ENCODE measurements at regions not wholly inside any gene's neighbourhood (a gene's known extent, or its start where the extent isn't known, plus 50 kb on each side); places are given as distances from the start of the nearest gene placed in this dataset.
"Not testable (repeated sequence)": the region's sequence is repeated elsewhere in the genome, so short reads cannot be mapped to it uniquely, and the experiment has no call there.

DNA sequence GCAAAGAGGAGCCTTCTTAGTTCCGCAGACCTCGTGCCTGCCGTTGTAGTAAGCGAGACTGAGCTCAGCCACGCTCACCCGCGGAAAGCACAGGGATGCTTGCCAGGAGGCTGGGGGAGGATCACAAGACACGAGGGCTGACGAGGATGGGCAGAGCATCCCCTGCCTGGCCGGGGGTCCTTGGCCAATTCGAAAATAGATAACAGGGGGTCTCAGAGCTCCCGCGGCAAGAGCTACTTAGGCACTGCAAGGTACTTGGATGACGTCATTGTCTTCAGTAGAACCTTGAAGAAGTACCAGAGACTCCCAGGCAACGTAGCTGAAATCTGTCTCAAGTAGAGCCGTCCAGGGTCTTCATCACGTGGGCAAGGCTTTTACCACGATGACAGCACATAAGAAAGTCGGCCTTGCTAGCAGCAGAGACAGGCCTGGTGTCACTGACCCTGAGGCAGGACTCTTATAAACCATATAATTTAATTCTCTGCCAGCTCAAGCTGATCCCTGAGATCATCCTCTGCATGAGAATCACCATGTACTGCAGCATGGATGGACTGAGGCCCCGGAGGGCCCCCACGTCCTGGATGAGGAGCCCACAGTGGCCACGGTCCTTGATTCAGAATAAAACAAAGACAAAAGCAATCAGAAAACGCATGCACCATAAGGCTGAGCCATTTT lies 81.9 kb downstream of the TMEM18 start:
- no peak for DNase-seq (ENCODE audit: low spot score)

DNA sequence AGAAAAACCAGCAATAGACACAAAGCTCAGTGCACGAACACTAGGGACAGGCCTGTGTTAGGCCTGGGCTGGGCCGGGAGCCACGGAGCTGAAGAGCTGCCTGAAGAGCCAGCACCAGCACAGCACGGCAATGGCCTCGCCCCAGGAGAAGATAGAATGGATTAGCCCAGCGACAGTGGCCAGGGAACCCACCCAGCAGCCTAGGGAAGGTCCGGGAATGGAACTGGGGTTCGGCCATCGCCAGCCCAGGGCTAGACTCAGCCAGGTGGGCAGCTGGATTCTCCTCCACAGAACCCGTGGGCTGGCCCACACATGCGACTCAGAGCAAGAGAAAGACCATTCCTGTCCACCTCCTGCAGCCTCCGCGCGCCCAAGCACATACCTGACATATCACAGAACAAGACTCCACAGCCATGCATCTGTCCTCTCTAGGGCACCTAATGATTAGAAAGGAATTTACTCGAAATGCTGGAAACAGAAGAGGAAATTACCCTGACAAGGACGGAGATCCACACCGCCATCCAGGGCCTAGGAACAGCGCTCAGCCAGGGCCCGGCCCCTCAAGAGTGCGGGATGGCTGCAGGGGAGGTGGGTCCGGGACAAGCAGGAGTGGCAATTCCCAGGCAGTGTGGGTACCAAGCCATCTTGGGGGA lies 82.8 kb downstream of the TMEM18 start:
- DNase-seq (ENCODE audit: low spot score), result no peak

DNA sequence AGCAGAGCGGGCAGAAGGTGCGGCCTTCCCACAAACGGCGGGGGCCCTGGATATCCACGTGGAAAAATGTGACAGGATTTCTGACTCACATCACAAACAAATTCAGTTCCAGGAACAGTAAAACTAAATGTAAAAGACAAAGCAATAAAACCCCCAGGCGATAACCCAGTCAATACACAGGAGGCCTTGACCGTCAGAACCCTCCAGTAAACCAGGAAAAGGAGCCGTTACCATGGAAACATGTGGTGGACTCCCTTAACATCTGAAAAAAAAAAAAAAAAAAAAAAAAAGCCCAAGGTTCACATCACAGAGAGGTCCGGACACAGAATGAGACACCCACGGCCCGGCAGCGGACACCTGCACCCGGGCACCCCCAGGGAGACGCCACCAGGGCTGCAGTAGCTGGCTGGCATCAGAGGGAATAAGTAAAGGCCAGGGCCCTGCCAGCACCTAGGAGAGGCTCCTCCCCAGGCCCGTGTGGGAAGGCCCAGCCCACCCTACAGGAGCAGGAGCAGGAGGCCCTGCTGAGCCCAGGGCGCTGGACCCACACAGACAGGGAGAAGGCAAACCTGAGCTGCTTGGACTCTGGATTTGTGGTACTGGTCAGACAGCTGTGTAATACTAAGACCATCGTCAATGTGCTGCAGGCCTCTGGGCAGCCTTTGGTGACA lies 83.7 kb downstream of the TMEM18 start:
- no peak for DNase-seq (ENCODE audit: low spot score)

DNA sequence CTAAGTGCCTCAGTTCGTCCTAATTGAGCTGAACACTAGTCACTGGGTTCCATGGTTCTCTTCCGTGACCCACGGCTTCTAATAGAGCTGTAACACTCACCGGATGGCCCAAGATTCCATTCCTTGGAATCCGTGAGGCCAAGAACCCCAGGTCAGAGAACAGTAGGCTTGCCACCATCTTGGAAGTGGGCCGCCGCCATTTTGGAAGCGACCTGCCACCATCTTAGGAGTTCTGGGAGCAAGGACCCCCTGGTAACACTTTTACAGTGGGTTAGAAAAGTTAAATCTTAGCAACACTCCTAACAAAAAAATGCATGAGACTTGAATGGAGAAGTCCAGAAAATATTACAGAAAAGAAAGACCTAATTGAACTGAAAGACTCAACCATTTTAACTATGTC lies 84.5 kb downstream of the TMEM18 start:
- no peak for DNase-seq (ENCODE audit: low spot score)

DNA sequence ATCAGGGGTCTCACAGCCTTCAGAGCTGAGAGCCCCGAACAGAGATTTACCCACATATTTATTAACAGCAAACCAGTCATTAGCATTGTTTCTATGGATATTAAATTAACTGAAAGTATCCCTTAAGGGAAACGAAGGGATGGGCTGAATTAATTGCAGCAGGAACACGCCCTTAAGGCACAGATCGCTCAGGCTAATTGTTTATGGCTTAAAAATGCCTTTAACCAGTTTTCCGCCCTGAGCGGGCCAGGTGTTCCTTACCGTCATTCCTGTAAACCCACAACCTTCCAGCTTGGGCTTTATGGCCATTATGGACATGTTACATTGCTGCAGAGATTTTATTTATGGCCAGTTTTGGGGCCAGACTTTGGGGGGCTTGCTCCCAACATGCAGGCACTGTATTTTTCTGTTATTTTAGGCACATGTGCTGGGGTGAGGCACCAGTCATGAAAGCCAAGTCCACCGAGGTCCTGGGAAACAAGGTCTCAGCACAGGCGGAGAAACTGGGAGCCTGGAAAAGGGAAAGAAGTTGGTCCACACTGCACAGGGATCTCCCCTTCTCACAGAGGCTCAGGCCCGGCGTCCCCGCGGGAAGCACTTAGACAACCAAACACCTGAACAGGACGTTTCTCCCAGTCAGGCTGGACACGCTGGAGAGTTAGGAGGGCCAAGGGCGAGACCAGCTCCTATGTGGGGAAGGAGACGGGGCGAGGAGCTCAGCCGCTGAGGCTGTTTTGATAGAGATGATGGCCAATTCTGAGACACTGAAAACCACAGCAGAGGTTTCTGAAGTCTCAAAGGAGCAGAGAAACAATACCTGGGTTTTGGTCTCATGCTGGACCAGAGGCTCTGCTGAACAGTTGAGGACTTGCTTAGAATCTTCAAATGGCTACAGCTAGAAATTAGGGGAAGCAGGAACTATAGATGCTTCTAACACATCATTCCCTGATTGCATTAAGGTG lies 86.7 kb downstream of the TMEM18 start:
- no peak for DNase-seq (ENCODE audit: low spot score)

DNA sequence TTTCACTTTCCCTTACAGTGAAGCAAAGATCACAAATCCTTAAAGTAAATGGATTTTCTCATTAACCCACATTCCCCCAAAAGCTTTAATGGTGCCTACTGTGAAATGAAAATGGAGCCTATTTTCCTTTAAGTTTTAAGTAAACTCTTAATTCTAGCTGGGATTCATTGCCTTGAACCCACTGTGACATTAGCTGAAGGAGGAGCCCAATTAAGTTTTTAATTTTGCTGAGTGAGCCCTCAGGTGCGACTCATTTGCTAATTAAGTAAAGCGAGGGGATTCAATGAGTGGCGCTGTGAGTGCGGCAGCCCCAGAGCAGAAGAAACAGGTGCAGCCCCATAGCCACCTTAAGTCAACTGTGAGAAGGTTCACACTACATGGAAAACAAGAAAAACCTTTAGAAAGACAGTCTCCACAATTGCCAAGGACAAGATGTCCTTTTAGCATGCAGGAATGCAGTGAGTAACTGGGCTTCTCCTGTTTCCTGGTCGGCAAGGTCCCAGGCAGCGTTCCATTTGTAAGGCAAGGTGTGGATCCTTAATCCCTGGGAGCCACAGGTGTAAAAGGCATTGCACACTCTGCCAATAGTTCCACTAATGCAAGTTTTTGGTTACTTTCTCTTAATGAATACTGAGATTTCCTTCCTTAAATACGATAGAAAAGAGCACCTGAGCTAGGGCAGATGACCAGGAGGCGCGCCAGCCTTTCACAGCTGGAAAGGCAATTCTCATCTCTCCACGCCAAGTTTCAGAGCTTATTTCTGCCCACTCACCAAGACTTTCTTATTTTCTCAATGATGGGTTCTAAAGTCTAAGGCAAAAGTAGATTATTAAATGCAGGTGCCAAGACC lies 87.7 kb downstream of the TMEM18 start:
- DNase-seq (ENCODE audit: low spot score), result no peak

DNA sequence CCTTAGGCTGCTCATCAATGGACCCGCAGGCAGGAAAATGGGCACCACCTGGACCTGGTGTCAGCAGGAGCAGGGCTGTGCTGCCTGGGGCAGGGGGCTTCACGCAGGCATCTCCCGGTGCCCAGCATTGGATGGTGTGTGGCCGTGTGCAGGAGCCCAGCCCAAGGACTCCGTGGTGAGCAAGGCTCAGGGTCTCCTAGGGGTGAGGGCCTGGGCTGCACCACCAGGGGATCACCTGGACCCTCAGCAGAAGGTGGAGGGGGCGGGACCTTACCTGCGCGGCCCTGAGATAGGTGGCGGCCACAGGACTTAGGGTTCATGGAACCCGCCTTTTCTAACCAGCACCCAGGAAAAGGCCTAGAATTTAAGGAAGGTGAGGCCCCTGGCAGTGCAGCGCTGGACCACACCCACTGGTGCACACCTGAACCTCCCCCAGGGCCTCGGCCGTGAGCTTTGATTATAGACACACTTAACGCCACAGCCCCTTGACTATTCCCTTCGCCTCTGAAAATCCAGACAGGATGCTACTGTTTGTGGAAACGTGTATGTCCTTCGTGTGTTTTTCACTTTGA lies 89.0 kb downstream of the TMEM18 start:
- no peak for DNase-seq (ENCODE audit: low spot score)

DNA sequence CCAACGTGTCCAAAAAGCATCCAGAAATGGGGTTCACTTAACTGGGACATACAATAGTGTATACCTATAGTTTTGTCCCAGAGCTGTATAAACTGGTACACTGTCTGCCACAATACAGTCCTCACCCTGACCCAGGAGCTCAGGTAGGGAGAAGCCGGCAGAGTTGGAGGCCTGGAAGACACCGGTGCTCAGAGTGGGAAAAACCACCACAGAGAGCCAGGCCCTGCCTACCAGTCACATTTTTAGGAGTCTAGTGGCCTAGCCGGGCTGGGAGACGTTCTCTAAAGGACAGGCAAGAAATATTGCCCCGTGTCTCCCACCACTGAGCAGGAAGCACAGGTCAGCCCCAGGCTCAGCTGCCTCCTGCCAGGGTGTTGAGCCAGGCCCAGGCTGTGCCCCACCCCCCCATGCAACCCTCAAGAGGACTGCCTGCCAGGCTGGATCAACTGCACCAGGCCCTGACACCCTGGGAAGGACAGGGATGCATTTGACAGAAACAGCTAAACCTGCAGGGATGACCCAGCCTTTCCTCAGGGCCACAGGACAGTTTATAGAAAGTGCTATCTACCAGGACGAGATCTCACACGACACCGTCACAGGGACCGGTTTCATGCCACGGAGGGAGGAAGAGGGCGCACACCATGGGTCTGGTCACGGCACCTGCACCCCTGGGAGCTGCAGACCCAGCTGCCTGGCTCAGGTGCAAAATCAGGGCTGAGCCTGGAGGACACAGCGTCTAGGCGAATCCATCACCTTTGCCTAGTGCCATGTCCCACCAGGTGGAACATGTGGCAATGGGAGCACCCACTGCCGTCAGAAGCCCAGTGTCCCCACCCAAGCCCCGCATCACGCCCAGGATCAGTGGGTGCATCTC lies 89.9 kb downstream of the TMEM18 start:
- DNase-seq (ENCODE audit: low spot score), result no peak

DNA sequence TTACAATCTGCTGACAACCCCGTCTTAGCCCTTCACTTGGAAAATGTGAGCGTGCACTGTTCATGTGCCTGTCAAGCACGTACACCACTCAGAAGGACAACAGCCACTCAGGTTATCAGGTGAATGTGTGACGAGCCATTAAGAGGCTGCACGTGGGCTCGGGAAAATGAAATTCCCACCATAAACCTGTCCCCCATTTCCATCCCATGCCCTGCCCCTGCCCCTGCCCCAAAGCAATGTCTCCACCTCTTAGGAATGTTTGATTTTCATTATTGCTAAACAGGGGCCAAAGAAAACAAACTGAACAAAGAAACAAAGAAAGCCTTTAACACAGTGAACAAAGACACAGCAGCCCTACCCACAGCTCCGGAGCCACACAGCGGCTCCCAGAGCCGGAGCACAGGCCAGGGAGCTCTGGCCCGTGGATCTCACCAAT lies 90.5 kb downstream of the TMEM18 start:
- no peak for DNase-seq (ENCODE audit: low spot score)

DNA sequence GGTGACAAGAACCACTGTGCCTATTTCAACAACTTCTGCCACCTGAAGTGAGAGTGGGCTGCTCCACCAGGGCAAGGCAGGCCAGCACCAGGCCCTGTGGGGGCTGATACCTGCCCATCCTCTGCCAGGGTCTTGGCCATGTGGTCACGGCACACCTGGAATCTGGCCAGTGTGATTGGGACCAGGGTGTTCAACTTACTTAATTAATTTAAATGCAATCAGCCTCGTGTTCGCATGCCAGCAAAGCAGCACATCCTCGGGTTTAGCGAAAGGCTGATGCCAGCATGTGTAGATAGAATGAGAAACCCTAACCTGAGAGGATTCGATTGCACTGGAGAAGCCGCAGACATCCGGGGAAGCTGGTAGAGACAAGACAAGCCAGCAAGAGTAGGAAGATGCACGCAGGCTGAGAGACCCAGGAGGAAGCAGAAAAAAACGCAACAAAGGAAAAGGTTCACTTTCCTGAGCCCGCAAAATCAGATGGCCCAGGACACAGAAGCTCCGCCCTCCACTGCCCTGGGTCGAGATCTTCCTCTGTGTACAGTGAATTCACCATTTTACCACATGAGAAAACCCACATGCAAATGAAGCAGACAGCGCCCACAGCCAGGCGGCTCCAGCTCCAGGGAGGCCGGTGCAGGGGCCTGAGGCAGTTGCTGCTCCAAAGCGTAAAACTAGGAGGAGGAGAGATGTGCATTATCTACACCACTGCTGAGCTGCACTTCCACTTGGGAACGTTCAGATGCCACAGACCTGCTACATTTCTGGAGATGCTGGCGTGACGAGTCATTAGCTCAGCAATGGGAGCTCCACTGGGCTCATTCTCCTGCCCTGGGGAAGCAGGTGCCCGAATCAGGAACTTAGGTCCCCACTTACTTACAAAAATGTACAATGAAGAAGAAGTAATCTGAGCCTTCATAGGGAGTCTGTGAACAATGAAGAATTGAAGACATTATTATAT lies 92.1 kb downstream of the TMEM18 start:
- DNase-seq (ENCODE audit: low spot score), result no peak

DNA sequence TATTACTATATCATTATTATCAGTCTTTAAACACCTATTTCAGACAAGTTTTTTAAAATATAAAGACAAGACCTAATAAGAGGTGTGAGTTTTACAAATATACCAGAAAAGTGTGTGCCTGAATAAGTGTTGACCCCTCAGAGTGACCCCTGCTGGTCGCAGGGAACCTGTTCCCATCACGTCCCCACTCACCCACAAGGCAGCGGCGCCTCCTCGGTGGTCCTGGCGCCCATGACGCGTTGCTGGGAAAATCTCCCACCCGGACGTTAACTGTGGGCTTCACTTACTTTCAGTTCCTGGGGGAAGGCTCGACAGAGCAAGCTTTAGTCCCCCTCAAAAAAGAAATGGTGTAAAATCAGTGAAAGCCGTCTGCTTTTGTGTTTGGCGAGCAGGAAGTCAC lies 93.5 kb downstream of the TMEM18 start:
- DNase-seq (ENCODE audit: low spot score), result no peak

DNA sequence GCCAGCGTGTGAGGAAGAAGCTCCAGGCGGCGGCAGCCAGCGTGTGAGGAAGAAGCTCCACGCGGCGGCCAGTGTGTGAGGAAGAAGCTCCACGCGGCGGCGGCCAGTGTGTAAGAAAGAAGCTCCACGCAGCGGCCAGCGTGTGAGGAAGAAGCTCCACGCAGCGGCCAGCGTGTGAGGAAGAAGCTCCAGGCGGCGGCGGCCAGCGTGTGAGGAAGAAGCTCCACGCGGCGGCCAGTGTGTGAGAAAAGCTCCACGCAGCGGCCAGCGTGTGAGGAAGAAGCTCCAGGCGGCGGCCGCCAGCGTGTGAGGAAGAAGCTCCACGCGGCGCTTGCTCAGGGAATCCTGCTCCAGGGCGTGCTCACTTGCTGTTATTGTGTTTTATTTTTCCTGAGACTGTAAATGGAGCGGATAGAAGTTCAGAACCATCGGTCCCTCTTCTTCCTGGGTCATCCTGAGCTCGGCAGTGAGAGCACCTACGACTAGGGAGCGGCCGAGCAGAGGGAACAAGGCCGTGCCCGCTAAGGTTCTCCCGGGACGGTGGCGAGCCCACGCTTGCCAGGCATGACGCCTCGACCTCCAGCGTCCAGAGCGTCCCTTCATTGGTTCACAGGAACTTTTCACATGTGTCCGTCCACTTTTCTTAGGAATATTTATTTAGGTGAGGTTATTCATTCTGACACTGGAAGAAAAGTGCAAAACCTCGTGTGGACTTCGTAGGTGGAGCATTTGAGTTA lies 94.2 kb downstream of the TMEM18 start:
- no peak for DNase-seq (ENCODE audit: low spot score)

DNA sequence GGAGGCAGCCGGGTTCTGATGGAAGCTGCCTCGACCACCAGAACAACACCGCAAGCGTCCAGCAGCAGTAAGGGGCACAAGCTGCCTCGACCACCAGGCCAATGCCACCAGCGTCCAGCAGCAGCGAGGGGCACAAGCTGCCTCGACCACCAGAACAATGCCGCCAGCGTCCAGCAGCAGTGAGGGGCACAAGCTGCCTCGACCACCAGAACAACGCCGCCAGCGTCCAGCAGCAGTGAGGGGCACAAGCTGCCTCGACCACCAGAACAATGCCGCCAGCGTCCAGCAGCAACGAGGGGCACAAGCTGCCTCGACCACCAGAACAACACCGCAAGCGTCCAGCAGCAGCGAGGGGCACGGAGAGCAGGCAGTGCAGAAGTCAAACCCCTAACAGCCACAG lies 94.9 kb downstream of the TMEM18 start:
- not testable (repeated sequence) for DNase-seq (ENCODE audit: low spot score)

DNA sequence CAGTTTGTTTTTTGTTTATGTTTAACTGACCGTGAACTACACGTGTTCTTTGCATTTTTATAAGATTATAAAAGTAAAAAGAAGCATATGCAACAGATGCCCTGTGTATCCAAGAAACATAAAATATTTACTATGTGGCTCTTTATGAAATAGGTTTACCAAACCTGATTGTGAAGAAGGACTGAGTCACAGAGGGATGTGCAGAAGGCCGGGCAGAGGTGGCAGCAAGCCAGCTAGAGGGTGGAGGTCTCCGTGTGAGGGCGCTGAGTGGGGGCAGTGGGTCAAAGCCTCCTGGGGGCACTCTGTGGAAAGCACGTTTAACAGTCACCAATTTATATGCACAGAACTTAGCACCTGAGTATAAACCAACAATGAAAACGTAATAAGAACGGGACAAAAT lies 97.2 kb downstream of the TMEM18 start:
- no peak for DNase-seq (ENCODE audit: low spot score)

DNA sequence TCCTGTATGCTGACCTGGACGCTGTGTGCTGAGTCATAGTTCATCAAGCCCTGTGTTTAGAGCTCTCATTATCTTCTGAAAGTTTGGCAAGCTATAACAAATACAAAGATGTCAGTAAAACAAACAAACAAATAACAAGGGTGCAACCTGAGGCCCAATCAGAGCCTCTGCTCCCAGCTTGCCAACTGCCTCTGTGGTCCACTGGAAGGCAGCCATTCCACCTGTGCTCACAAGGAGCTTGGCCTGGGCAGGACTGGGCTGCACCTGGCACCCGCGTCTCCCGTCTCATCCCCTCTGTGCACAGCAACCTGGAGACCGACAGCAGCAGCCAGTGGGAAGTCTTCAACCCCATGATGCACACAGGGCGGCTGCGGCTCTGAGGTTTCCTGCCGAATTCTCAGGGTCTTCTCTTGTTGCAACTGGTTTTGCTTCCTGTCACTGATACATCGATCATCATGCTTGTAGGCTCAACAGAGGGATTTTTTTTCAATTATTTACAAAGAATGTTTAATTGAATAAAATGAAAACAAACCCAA lies 97.8 kb downstream of the TMEM18 start:
- no peak for DNase-seq (ENCODE audit: low spot score)

DNA sequence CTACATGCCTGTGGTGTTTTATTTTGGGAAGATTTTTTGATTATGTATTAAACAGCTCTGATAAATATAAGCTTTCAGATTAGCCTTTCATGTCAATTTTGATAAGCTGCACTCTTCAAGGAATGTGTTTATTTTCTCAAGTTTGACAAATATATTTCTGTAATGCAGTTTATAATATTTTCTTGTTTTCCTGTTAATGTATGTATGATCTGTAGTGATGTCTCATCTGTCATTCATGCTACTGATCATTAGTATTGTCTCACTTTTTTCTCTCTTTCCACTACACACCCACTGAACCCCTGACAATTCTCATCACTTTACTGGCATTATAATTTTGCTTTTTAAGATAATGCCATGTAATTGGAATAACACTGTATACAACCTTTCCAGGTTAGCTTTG lies 100.9 kb downstream of the TMEM18 start:
- no peak for DNase-seq (ENCODE audit: low spot score)

DNA sequence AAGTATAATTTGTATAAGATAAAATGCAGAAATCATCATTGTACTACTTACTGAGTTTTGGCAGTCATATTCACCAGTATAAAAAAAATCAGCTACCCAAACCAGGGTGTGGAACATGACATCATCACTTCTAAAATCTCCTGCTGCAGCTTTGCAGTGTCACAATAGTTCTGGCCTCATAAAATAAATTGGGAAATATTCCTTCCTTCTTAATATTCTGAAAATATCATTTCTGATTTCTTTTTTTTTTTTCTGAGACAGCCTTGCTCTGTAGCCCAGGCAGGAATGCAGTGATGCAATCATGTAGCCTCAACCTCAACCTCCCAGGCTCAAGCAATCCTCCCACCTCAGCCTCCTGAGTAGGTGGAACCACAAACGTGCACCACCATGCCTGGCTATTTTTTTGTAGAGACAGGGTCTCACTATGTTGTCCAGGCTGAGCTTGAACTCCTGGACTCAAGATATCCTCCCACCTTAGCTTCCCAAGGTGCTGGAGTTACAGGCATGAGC lies 101.4 kb downstream of the TMEM18 start:
- no peak for DNase-seq (ENCODE audit: low spot score)

Measured in COLO829 (cell line).